MCF 10A (cell line): ENCODE measurements at regions not wholly inside any gene's neighbourhood (a gene's known extent, or its start where the extent isn't known, plus 50 kb on each side); places are given as distances from the start of the nearest gene placed in this dataset.
A peak's percentile ranks its signal among the peaks of the same experiment; 100 is the strongest.

Experiments
- BruUV-seq: library from RNA; stranded (reverse); fragments of 400-500 nt; replicated peaks from 2 replicates; lab custom pipeline; 2021; lab: Mats Ljungman, UMichigan
- CTCF ChIA-PET: fragments of 300-600 bp; sonication (Branson Sonifier 250); formaldehyde crosslinking; extraction: SDS; loops from one replicate; lab custom pipeline; 2021; ENCODE audit warnings: antibody characterized with exemption, inconsistent platforms; lab: Yijun Ruan, JAX
- POLR2A ChIA-PET: fragments of 300-600, 350-650 bp; sonication (Branson Sonifier 250); formaldehyde crosslinking; extraction: SDS; loops from one replicate; lab custom pipeline; 2020; ENCODE audit warnings: antibody characterized with exemption, inconsistent platforms; lab: Yijun Ruan, JAX
- DNase-seq: peaks from one replicate; pipeline ENCODE4 v3.0.0-alpha.2; 2018; ENCODE audit not compliant: unreplicated experiment
- H3K27ac Mint-ChIP-seq: one replicate; pipeline ENCODE4 v1.8.0; 2022; ENCODE audit warnings: mild to moderate bottlenecking, low read depth, mixed read lengths; ENCODE audit not compliant: unreplicated experiment
- H3K27me3 Mint-ChIP-seq: one replicate; pipeline ENCODE4 v1.8.0; 2022; ENCODE audit warnings: mixed read lengths; ENCODE audit not compliant: insufficient read depth, unreplicated experiment
- H3K36me3 Mint-ChIP-seq: one replicate; pipeline ENCODE4 v1.8.0; 2022; ENCODE audit warnings: mild to moderate bottlenecking, moderate library complexity, mixed read lengths; ENCODE audit not compliant: insufficient read depth, unreplicated experiment
- H3K4me1 Mint-ChIP-seq: one replicate; pipeline ENCODE4 v1.8.0; 2022; ENCODE audit warnings: mixed read lengths; ENCODE audit not compliant: insufficient read depth, unreplicated experiment
- H3K4me3 Mint-ChIP-seq: one replicate; pipeline ENCODE4 v1.8.0; 2022; ENCODE audit warnings: mild to moderate bottlenecking, moderate library complexity, mixed read lengths; ENCODE audit not compliant: unreplicated experiment
- H3K9me3 Mint-ChIP-seq: one replicate; pipeline ENCODE4 v1.8.0; 2022; ENCODE audit warnings: mixed read lengths; ENCODE audit not compliant: unreplicated experiment
- CTCF ChIP-seq: fragments of 200-600 bp; IDR thresholded peaks from one replicate; pipeline ENCODE4 v1.8.0; 2022; ENCODE audit warnings: antibody characterized with exemption, mild to moderate bottlenecking; ENCODE audit not compliant: unreplicated experiment
- intact Hi-C: fragments of 100-400 bp; cut with micrococcal nuclease; formaldehyde crosslinking; loops from 2 replicates; pipeline ENCODE4 v1.14.1; 2022

GRCh38 chr1:228957535-228957934 lies 222.3 kb downstream of the RHOU start:
- no peak for DNase-seq
- CTCF ChIA-PET, result interaction anchor here (1.1 to 1.3 kb wide), 2 partner anchors 128 to 199 kb away, joined by 3 read pairs; no protein-coding TSS in a partner anchor
- POLR2A ChIA-PET, result interaction anchor here (0.6 to 0.7 kb wide), 2 partner anchors 32 to 242 kb away, joined by 3 read pairs; no protein-coding TSS in a partner anchor
- Mint-ChIP-seq H3K4me3 (no peak overlapping the region), H3K36me3 (no peaks in the 10 kb centered on the region), H3K9me3 (no peaks in the 10 kb centered on the region), H3K27me3 (no peaks in the 10 kb centered on the region), H3K27ac (no peak overlapping the region), H3K4me1 (peaks cover 8% of the 10 kb centered on the region)
- no TSS peak for BruUV-seq
- TF ChIP-seq CTCF, result no peak
- intact Hi-C loops, result no loop called here

GRCh38 chr1:228958121-228958520 lies 222.8 kb downstream of the RHOU start:
- no TSS peak for BruUV-seq
- ChIA-PET CTCF (interaction anchor here (0.7 kb wide), 1 partner anchor 71 kb away, joined by 3 read pairs; no protein-coding TSS in a partner anchor), POLR2A (no interaction called here)
- no peaks in the 10 kb centered on the region for H3K36me3 Mint-ChIP-seq
- H3K4me3 Mint-ChIP-seq, result no peak overlapping the region
- no peak for TF ChIP-seq CTCF
- intact Hi-C loops, result no loop called here
- H3K4me1 Mint-ChIP-seq, result peaks cover 8% of the 10 kb centered on the region
- no peaks in the 10 kb centered on the region for H3K9me3 Mint-ChIP-seq
- H3K27me3 Mint-ChIP-seq, result no peaks in the 10 kb centered on the region
- H3K27ac Mint-ChIP-seq, result no peak overlapping the region
- DNase-seq, result no peak

- POLR2A ChIA-PET, result no interaction called here
- intact Hi-C loops, result no loop called here
Measured at GRCh38 chr1:228958741-228959140, 223.5 kb downstream of the RHOU start.

GRCh38 chr1:228960705-228961104 lies 225.4 kb downstream of the RHOU start:
- Mint-ChIP-seq H3K27me3 (no peaks in the 10 kb centered on the region), H3K4me1 (peaks cover 24% of the 10 kb centered on the region), H3K4me3 (no peak overlapping the region), H3K9me3 (no peaks in the 10 kb centered on the region), H3K27ac (peak overlapping the region; percentile 17), H3K36me3 (no peaks in the 10 kb centered on the region)
- TF ChIP-seq CTCF, result no peak
- no TSS peak for BruUV-seq
- intact Hi-C loops, result loop anchor here (5.0 kb wide), 1 partner anchor 367 kb away; no protein-coding TSS in a partner anchor
- DNase-seq, result no peak
- POLR2A ChIA-PET, result interaction anchor here (1.9 kb wide), 1 partner anchor 8 kb away, joined by 4 read pairs; no protein-coding TSS in a partner anchor
- CTCF ChIA-PET, result no interaction called here

More at GRCh38 chr1:228958741-228959140, 223.5 kb downstream of the RHOU start:
- H3K9me3 Mint-ChIP-seq, result no peaks in the 10 kb centered on the region
- no peak for DNase-seq
- CTCF ChIA-PET, result interaction anchor here (0.7 kb wide), 1 partner anchor 70 kb away, joined by 3 read pairs; no protein-coding TSS in a partner anchor
- no TSS peak for BruUV-seq
- TF ChIP-seq CTCF, result no peak
- H3K27ac Mint-ChIP-seq, result no peak overlapping the region
- H3K4me3 Mint-ChIP-seq, result no peak overlapping the region
- H3K4me1 Mint-ChIP-seq, result peaks cover 14% of the 10 kb centered on the region
- no peaks in the 10 kb centered on the region for H3K36me3 Mint-ChIP-seq
- H3K27me3 Mint-ChIP-seq, result no peaks in the 10 kb centered on the region
